ENCODE measurements at regions not wholly inside any gene's neighbourhood (a gene's known extent, or its start where the extent isn't known, plus 50 kb on each side); places are given as distances from the start of the nearest gene placed in this dataset.

- TF ChIP-seq ELF4 (CRISPR knock-in tag; IDR thresholded peaks at IDR 0.05; ENCODE audit: low read depth) (no peak), CTCF (IDR thresholded peaks at IDR 0.05) (no peak), USF2 (CRISPR knock-in tag; IDR thresholded peaks at IDR 0.05) (no peak), TP53 (CRISPR knock-in tag; IDR thresholded peaks at IDR 0.05) (no peak), STAT6 (CRISPR knock-in tag; conservative IDR thresholded peaks at IDR 0.05; ENCODE audit: low read depth) (no peak), ETV6 (CRISPR knock-in tag; IDR thresholded peaks at IDR 0.05) (no peak)
Observed at GRCh38 chr3:27584874-27585273, 100.7 kb upstream of the SLC4A7 start.

All from WTC11 (cell line).